ENCODE measurements at regions not wholly inside any gene's neighbourhood (a gene's known extent, or its start where the extent isn't known, plus 50 kb on each side); places are given as distances from the start of the nearest gene placed in this dataset.
"Not testable (repeated sequence)": the region's sequence is repeated elsewhere in the genome, so short reads cannot be mapped to it uniquely, and the experiment has no call there.

- DNase-seq, result no peak
These were observed 56.5 kb upstream of the FNDC3B start for GRCh38 chr3:171982828-171983227.

- DNase-seq, result not testable (repeated sequence)
These were observed 55.7 kb upstream of the FNDC3B start for GRCh38 chr3:171983685-171984084.

GRCh38 chr3:171984883-171985282, 54.5 kb upstream of the FNDC3B start:
- peak; percentile 2 for DNase-seq

GRCh38 chr3:171986176-171986575, 53.2 kb upstream of the FNDC3B start:
- DNase-seq, result no peak

- no peak for DNase-seq
These were observed 52.4 kb upstream of the FNDC3B start for GRCh38 chr3:171986757-171987518.

Data from CD4-positive, alpha-beta T cell treated with Interleukin-10 for 1 hour (primary cell).